ENCODE measurements at regions not wholly inside any gene's neighbourhood (a gene's known extent, or its start where the extent isn't known, plus 50 kb on each side); places are given as distances from the start of the nearest gene placed in this dataset.

- no peak overlapping the region for H2BK12ac ChIP-seq (ENCODE audit: low read length in 2 of 2)
- H3K36me3 ChIP-seq (ENCODE audit: control insufficient read depth in 1 of 2, insufficient read depth in 2 of 2, low read depth in 1 of 2, low read length in 2 of 2): no peaks in the 10 kb centered on the region
- 45% methylated on average over 1 of the region's 1 CpG for WGBS
- DNase-seq: no peak
- H3K4me1 ChIP-seq (ENCODE audit: control insufficient read depth, insufficient read depth, low read depth, low read length): no peaks in the 10 kb centered on the region
- H3K14ac ChIP-seq (ENCODE audit: low read length in 2 of 2): no peak overlapping the region
- no peaks in the 10 kb centered on the region for H3K79me1 ChIP-seq (replicated peaks; ENCODE audit: low read length, poor library complexity, severe bottlenecking)
- no peak overlapping the region for H2AFZ ChIP-seq (ENCODE audit: low read depth, low read length)
- H4K8ac ChIP-seq (ENCODE audit: low read length): no peak overlapping the region
- no peak overlapping the region for H3K23ac ChIP-seq (ENCODE audit: low read length in 2 of 2)
- no peak overlapping the region for H3K4ac ChIP-seq (ENCODE audit: low read depth in 1 of 2, low read length in 2 of 2)
- no peak overlapping the region for H3K18ac ChIP-seq (ENCODE audit: low read depth in 1 of 2, low read length in 2 of 2)
- no peak overlapping the region for H2BK15ac ChIP-seq (ENCODE audit: low read depth, poor library complexity, severe bottlenecking)
- no peak overlapping the region for H3K27ac ChIP-seq (ENCODE audit: low read length, poor library complexity, severe bottlenecking)
- H3K27me3 ChIP-seq (ENCODE audit: control insufficient read depth in 1 of 2, insufficient read depth in 1 of 2, low read length in 2 of 2): no peaks in the 10 kb centered on the region
- H3K9me3 ChIP-seq (ENCODE audit: control insufficient read depth, low read length): peaks cover 15% of the 10 kb centered on the region
- H3K9ac ChIP-seq (ENCODE audit: low read length): no peak overlapping the region
- no peak overlapping the region for H3K4me2 ChIP-seq (ENCODE audit: low read length, poor library complexity, severe bottlenecking)
- H3K4me3 ChIP-seq (ENCODE audit: insufficient read depth in 1 of 2, low read depth in 1 of 2, low read length in 2 of 2): no peak overlapping the region
- no peak overlapping the region for H2BK5ac ChIP-seq (ENCODE audit: low read depth, low read length, poor library complexity, severe bottlenecking)
- no peak overlapping the region for H2AK5ac ChIP-seq (ENCODE audit: low read length, severe bottlenecking)
- no peak overlapping the region for H2BK120ac ChIP-seq (ENCODE audit: low read depth, low read length)
- no peak overlapping the region for H4K91ac ChIP-seq (ENCODE audit: low read length)
These were observed 454.3 kb downstream of the ARAP2 start for GRCh38 chr4:35789899-35790574.

- H4K8ac ChIP-seq (ENCODE audit: low read length): no peak overlapping the region
- H3K4ac ChIP-seq (ENCODE audit: low read depth in 1 of 2, low read length in 2 of 2): no peak overlapping the region
- H2BK12ac ChIP-seq (ENCODE audit: low read length in 2 of 2): no peak overlapping the region
- H3K4me3 ChIP-seq (ENCODE audit: insufficient read depth in 1 of 2, low read depth in 1 of 2, low read length in 2 of 2): no peak overlapping the region
- DNase-seq: peak; percentile 13
- no peak overlapping the region for H2AFZ ChIP-seq (ENCODE audit: low read depth, low read length)
- no peak overlapping the region for H2BK5ac ChIP-seq (ENCODE audit: low read depth, low read length, poor library complexity, severe bottlenecking)
- H3K9me3 ChIP-seq (ENCODE audit: control insufficient read depth, low read length): peaks cover 34% of the 10 kb centered on the region
- no peak overlapping the region for H2BK15ac ChIP-seq (ENCODE audit: low read depth, poor library complexity, severe bottlenecking)
- no peaks in the 10 kb centered on the region for H3K27me3 ChIP-seq (ENCODE audit: control insufficient read depth in 1 of 2, insufficient read depth in 1 of 2, low read length in 2 of 2)
- no peak overlapping the region for H3K23ac ChIP-seq (ENCODE audit: low read length in 2 of 2)
- H3K27ac ChIP-seq (ENCODE audit: low read length, poor library complexity, severe bottlenecking): peak overlapping the region; percentile 80
- no peaks in the 10 kb centered on the region for H3K79me1 ChIP-seq (replicated peaks; ENCODE audit: low read length, poor library complexity, severe bottlenecking)
- H2BK120ac ChIP-seq (ENCODE audit: low read depth, low read length): no peak overlapping the region
- H3K9ac ChIP-seq (ENCODE audit: low read length): no peak overlapping the region
- no peak overlapping the region for H3K14ac ChIP-seq (ENCODE audit: low read length in 2 of 2)
- no peaks in the 10 kb centered on the region for H3K36me3 ChIP-seq (ENCODE audit: control insufficient read depth in 1 of 2, insufficient read depth in 2 of 2, low read depth in 1 of 2, low read length in 2 of 2)
- H3K4me2 ChIP-seq (ENCODE audit: low read length, poor library complexity, severe bottlenecking): no peak overlapping the region
- no peaks in the 10 kb centered on the region for H3K4me1 ChIP-seq (ENCODE audit: control insufficient read depth, insufficient read depth, low read depth, low read length)
- 50% methylated on average over 1 of the region's 1 CpG for WGBS
- H3K18ac ChIP-seq (ENCODE audit: low read depth in 1 of 2, low read length in 2 of 2): no peak overlapping the region
- H2AK5ac ChIP-seq (ENCODE audit: low read length, severe bottlenecking): no peak overlapping the region
- no peak overlapping the region for H4K91ac ChIP-seq (ENCODE audit: low read length)
These were observed 451.1 kb downstream of the ARAP2 start for GRCh38 chr4:35793045-35793722.

GRCh38 chr4:35793766-35794165 is 450.5 kb downstream of the ARAP2 start:
- Histone ChIP-seq H2AFZ (ENCODE audit: low read depth, low read length) (no peak overlapping the region), H2AK5ac (ENCODE audit: low read length, severe bottlenecking) (no peak overlapping the region), H3K4ac (ENCODE audit: low read depth in 1 of 2, low read length in 2 of 2) (no peak overlapping the region), H4K8ac (ENCODE audit: low read length) (no peak overlapping the region), H3K27me3 (ENCODE audit: control insufficient read depth in 1 of 2, insufficient read depth in 1 of 2, low read length in 2 of 2) (no peaks in the 10 kb centered on the region), H3K4me2 (ENCODE audit: low read length, poor library complexity, severe bottlenecking) (no peak overlapping the region), H2BK12ac (ENCODE audit: low read length in 2 of 2) (no peak overlapping the region), H3K18ac (ENCODE audit: low read depth in 1 of 2, low read length in 2 of 2) (no peak overlapping the region), H3K9me3 (ENCODE audit: control insufficient read depth, low read length) (peaks cover 36% of the 10 kb centered on the region), H2BK5ac (ENCODE audit: low read depth, low read length, poor library complexity, severe bottlenecking) (no peak overlapping the region), H3K9ac (ENCODE audit: low read length) (no peak overlapping the region), H3K27ac (ENCODE audit: low read length, poor library complexity, severe bottlenecking) (peak overlapping the region; percentile 65), H2BK15ac (ENCODE audit: low read depth, poor library complexity, severe bottlenecking) (no peak overlapping the region), H2BK120ac (ENCODE audit: low read depth, low read length) (no peak overlapping the region), H4K91ac (ENCODE audit: low read length) (no peak overlapping the region), H3K23ac (ENCODE audit: low read length in 2 of 2) (no peak overlapping the region), H3K79me1 (replicated peaks; ENCODE audit: low read length, poor library complexity, severe bottlenecking) (no peaks in the 10 kb centered on the region), H3K4me3 (ENCODE audit: insufficient read depth in 1 of 2, low read depth in 1 of 2, low read length in 2 of 2) (no peak overlapping the region), H3K4me1 (ENCODE audit: control insufficient read depth, insufficient read depth, low read depth, low read length) (no peaks in the 10 kb centered on the region), H3K14ac (ENCODE audit: low read length in 2 of 2) (no peak overlapping the region), H3K36me3 (ENCODE audit: control insufficient read depth in 1 of 2, insufficient read depth in 2 of 2, low read depth in 1 of 2, low read length in 2 of 2) (no peaks in the 10 kb centered on the region)
- no peak for DNase-seq
- no CpG with 5 or more reads among the region's 1 CpG for WGBS

- H3K27ac ChIP-seq (ENCODE audit: low read length, poor library complexity, severe bottlenecking): no peak overlapping the region
- no peak overlapping the region for H2AK5ac ChIP-seq (ENCODE audit: low read length, severe bottlenecking)
- no peak overlapping the region for H2BK15ac ChIP-seq (ENCODE audit: low read depth, poor library complexity, severe bottlenecking)
- no peak overlapping the region for H3K4me3 ChIP-seq (ENCODE audit: insufficient read depth in 1 of 2, low read depth in 1 of 2, low read length in 2 of 2)
- no peak overlapping the region for H2AFZ ChIP-seq (ENCODE audit: low read depth, low read length)
- H3K4ac ChIP-seq (ENCODE audit: low read depth in 1 of 2, low read length in 2 of 2): no peak overlapping the region
- H3K4me1 ChIP-seq (ENCODE audit: control insufficient read depth, insufficient read depth, low read depth, low read length): no peaks in the 10 kb centered on the region
- no peaks in the 10 kb centered on the region for H3K36me3 ChIP-seq (ENCODE audit: control insufficient read depth in 1 of 2, insufficient read depth in 2 of 2, low read depth in 1 of 2, low read length in 2 of 2)
- WGBS: 83% methylated on average over 5 of the region's 5 CpGs
- no peak overlapping the region for H3K9ac ChIP-seq (ENCODE audit: low read length)
- H4K91ac ChIP-seq (ENCODE audit: low read length): no peak overlapping the region
- no peak overlapping the region for H4K8ac ChIP-seq (ENCODE audit: low read length)
- H3K79me1 ChIP-seq (replicated peaks; ENCODE audit: low read length, poor library complexity, severe bottlenecking): no peaks in the 10 kb centered on the region
- H2BK12ac ChIP-seq (ENCODE audit: low read length in 2 of 2): no peak overlapping the region
- no peak overlapping the region for H2BK120ac ChIP-seq (ENCODE audit: low read depth, low read length)
- H3K27me3 ChIP-seq (ENCODE audit: control insufficient read depth in 1 of 2, insufficient read depth in 1 of 2, low read length in 2 of 2): no peaks in the 10 kb centered on the region
- H3K14ac ChIP-seq (ENCODE audit: low read length in 2 of 2): no peak overlapping the region
- DNase-seq: no peak
- no peak overlapping the region for H3K23ac ChIP-seq (ENCODE audit: low read length in 2 of 2)
- peaks cover 24% of the 10 kb centered on the region for H3K9me3 ChIP-seq (ENCODE audit: control insufficient read depth, low read length)
- no peak overlapping the region for H3K18ac ChIP-seq (ENCODE audit: low read depth in 1 of 2, low read length in 2 of 2)
- H2BK5ac ChIP-seq (ENCODE audit: low read depth, low read length, poor library complexity, severe bottlenecking): no peak overlapping the region
- H3K4me2 ChIP-seq (ENCODE audit: low read length, poor library complexity, severe bottlenecking): no peak overlapping the region
These were observed 443.6 kb downstream of the ARAP2 start for GRCh38 chr4:35800669-35801068.
